ENCODE measurements at regions not wholly inside any gene's neighbourhood (a gene's known extent, or its start where the extent isn't known, plus 50 kb on each side); places are given as distances from the start of the nearest gene placed in this dataset.

DNA sequence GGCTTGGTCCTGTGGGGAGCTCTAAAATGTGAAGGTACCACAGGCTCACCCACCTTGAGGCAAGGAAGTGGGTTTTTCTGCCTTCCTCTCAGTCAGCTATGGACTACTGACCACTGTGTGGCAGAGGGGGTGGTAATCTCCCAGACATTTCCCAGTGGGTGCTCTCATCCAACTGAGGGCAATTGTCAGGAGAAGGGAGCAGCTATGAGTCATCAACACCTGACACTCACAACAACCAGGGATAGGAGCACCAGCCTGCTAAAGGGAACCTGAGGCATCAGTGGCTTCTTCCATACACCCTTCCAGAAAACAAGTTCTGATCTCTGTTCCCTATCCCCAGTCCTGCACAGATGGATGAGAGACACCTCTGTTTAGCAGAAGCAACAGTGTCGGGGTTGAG, 468.8 kb downstream of the BCOR start:
- Histone ChIP-seq H3K9ac (ENCODE audit: low read depth in 1 of 3, low read length in 3 of 3) (no peak overlapping the region), H3K27me3 (ENCODE audit: control insufficient read depth in 3 of 3, insufficient read depth in 3 of 3, low read length in 3 of 3) (no peaks in the 10 kb centered on the region), H3K36me3 (ENCODE audit: control insufficient read depth in 3 of 3, insufficient read depth in 3 of 3, low read length in 3 of 3) (no peaks in the 10 kb centered on the region), H3K27ac (ENCODE audit: low read depth, low read length) (no peak overlapping the region), H3K4me3 (ENCODE audit: low read length in 3 of 3) (no peak overlapping the region), H3K4me1 (ENCODE audit: control insufficient read depth in 3 of 3, insufficient read depth in 3 of 3, low read length in 3 of 3) (no peaks in the 10 kb centered on the region), H3K9me3 (ENCODE audit: control insufficient read depth in 3 of 3, low read length in 3 of 3) (peaks cover 0 to 2% (median 0%) of the 10 kb centered on the region in 3 donors)

- Histone ChIP-seq H3K4me3 (ENCODE audit: low read length in 3 of 3) (no peak overlapping the region), H3K27me3 (ENCODE audit: control insufficient read depth in 3 of 3, insufficient read depth in 3 of 3, low read length in 3 of 3) (no peaks in the 10 kb centered on the region), H3K36me3 (ENCODE audit: control insufficient read depth in 3 of 3, insufficient read depth in 3 of 3, low read length in 3 of 3) (no peaks in the 10 kb centered on the region), H3K9ac (ENCODE audit: low read depth in 1 of 3, low read length in 3 of 3) (no peak overlapping the region), H3K9me3 (ENCODE audit: control insufficient read depth in 3 of 3, low read length in 3 of 3) (no peaks in the 10 kb centered on the region), H3K4me1 (ENCODE audit: control insufficient read depth in 3 of 3, insufficient read depth in 3 of 3, low read length in 3 of 3) (no peaks in the 10 kb centered on the region), H3K27ac (ENCODE audit: low read depth, low read length) (no peak overlapping the region)
Observed at GRCh38 chrX:39630344-39630743, 467.4 kb downstream of the BCOR start.

GRCh38 chrX:39631276-39632229, 466.2 kb downstream of the BCOR start:
- Histone ChIP-seq H3K4me3 (ENCODE audit: low read length in 3 of 3) (no peak overlapping the region), H3K27ac (ENCODE audit: low read depth, low read length) (no peak overlapping the region), H3K36me3 (ENCODE audit: control insufficient read depth in 3 of 3, insufficient read depth in 3 of 3, low read length in 3 of 3) (no peaks in the 10 kb centered on the region), H3K9ac (ENCODE audit: low read depth in 1 of 3, low read length in 3 of 3) (no peak overlapping the region), H3K9me3 (ENCODE audit: control insufficient read depth in 3 of 3, low read length in 3 of 3) (no peaks in the 10 kb centered on the region), H3K27me3 (ENCODE audit: control insufficient read depth in 3 of 3, insufficient read depth in 3 of 3, low read length in 3 of 3) (no peaks in the 10 kb centered on the region), H3K4me1 (ENCODE audit: control insufficient read depth in 3 of 3, insufficient read depth in 3 of 3, low read length in 3 of 3) (no peaks in the 10 kb centered on the region)

- peaks cover 0 to 6% (median 0%) of the 10 kb centered on the region in 3 donors for H3K27me3 ChIP-seq (ENCODE audit: control insufficient read depth in 3 of 3, insufficient read depth in 3 of 3, low read length in 3 of 3)
- no peaks in the 10 kb centered on the region for H3K9me3 ChIP-seq (ENCODE audit: control insufficient read depth in 3 of 3, low read length in 3 of 3)
- no peaks in the 10 kb centered on the region for H3K36me3 ChIP-seq (ENCODE audit: control insufficient read depth in 3 of 3, insufficient read depth in 3 of 3, low read length in 3 of 3)
- no peaks in the 10 kb centered on the region for H3K4me1 ChIP-seq (ENCODE audit: control insufficient read depth in 3 of 3, insufficient read depth in 3 of 3, low read length in 3 of 3)
- no peak overlapping the region for H3K27ac ChIP-seq (ENCODE audit: low read depth, low read length)
- H3K4me3 ChIP-seq (ENCODE audit: low read length in 3 of 3), result no peak overlapping the region
- no peak overlapping the region for H3K9ac ChIP-seq (ENCODE audit: low read depth in 1 of 3, low read length in 3 of 3)
Observed at GRCh38 chrX:39633293-39633692, 464.5 kb downstream of the BCOR start.

- Histone ChIP-seq H3K9me3 (ENCODE audit: control insufficient read depth in 3 of 3, low read length in 3 of 3) (no peaks in the 10 kb centered on the region), H3K36me3 (ENCODE audit: control insufficient read depth in 3 of 3, insufficient read depth in 3 of 3, low read length in 3 of 3) (no peaks in the 10 kb centered on the region), H3K9ac (ENCODE audit: low read depth in 1 of 3, low read length in 3 of 3) (no peak overlapping the region), H3K4me3 (ENCODE audit: low read length in 3 of 3) (no peak overlapping the region), H3K27me3 (ENCODE audit: control insufficient read depth in 3 of 3, insufficient read depth in 3 of 3, low read length in 3 of 3) (peaks cover 0 to 6% (median 0%) of the 10 kb centered on the region in 3 donors), H3K4me1 (ENCODE audit: control insufficient read depth in 3 of 3, insufficient read depth in 3 of 3, low read length in 3 of 3) (no peaks in the 10 kb centered on the region), H3K27ac (ENCODE audit: low read depth, low read length) (no peak overlapping the region)
Observed at GRCh38 chrX:39636481-39636880, 461.3 kb downstream of the BCOR start.

- H3K27me3 ChIP-seq (ENCODE audit: control insufficient read depth in 3 of 3, insufficient read depth in 3 of 3, low read length in 3 of 3), result peaks cover 0 to 6% (median 0%) of the 10 kb centered on the region in 3 donors
- no peak overlapping the region for H3K9ac ChIP-seq (ENCODE audit: low read depth in 1 of 3, low read length in 3 of 3)
- H3K36me3 ChIP-seq (ENCODE audit: control insufficient read depth in 3 of 3, insufficient read depth in 3 of 3, low read length in 3 of 3), result no peaks in the 10 kb centered on the region
- H3K9me3 ChIP-seq (ENCODE audit: control insufficient read depth in 3 of 3, low read length in 3 of 3), result no peaks in the 10 kb centered on the region
- no peak overlapping the region for H3K4me3 ChIP-seq (ENCODE audit: low read length in 3 of 3)
- no peak overlapping the region for H3K27ac ChIP-seq (ENCODE audit: low read depth, low read length)
- H3K4me1 ChIP-seq (ENCODE audit: control insufficient read depth in 3 of 3, insufficient read depth in 3 of 3, low read length in 3 of 3), result no peaks in the 10 kb centered on the region
Observed at GRCh38 chrX:39638526-39638925, 459.2 kb downstream of the BCOR start.

DNA sequence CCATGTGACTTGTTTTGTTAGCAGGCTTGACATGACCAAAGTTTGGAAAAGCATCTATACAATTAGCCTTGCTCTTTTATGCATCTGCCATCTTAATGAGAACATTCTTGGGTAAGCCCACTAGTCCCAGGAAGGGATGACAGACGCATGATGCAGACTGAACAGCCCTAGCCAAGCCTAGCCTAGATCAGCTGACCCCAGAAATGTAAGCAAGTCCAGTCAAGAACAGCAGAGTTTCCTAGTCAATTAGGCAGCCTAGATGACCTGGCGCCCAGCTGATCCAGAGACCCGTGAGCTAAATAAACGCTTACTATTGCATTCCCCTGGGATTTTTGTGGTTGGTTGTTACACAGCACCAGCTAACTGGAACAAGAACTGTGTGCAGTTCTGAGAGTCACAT, 457.9 kb downstream of the BCOR start:
- Histone ChIP-seq H3K9ac (ENCODE audit: low read depth in 1 of 3, low read length in 3 of 3) (no peak overlapping the region), H3K9me3 (ENCODE audit: control insufficient read depth in 3 of 3, low read length in 3 of 3) (no peaks in the 10 kb centered on the region), H3K36me3 (ENCODE audit: control insufficient read depth in 3 of 3, insufficient read depth in 3 of 3, low read length in 3 of 3) (no peaks in the 10 kb centered on the region)

GRCh38 chrX:39640866-39641265, 456.9 kb downstream of the BCOR start:
- Histone ChIP-seq H3K9me3 (ENCODE audit: control insufficient read depth in 3 of 3, low read length in 3 of 3) (no peaks in the 10 kb centered on the region), H3K4me3 (ENCODE audit: low read length in 3 of 3) (no peak overlapping the region), H3K27me3 (ENCODE audit: control insufficient read depth in 3 of 3, insufficient read depth in 3 of 3, low read length in 3 of 3) (peaks cover 0 to 6% (median 0%) of the 10 kb centered on the region in 3 donors), H3K9ac (ENCODE audit: low read depth in 1 of 3, low read length in 3 of 3) (no peak overlapping the region), H3K36me3 (ENCODE audit: control insufficient read depth in 3 of 3, insufficient read depth in 3 of 3, low read length in 3 of 3) (no peaks in the 10 kb centered on the region), H3K4me1 (ENCODE audit: control insufficient read depth in 3 of 3, insufficient read depth in 3 of 3, low read length in 3 of 3) (no peaks in the 10 kb centered on the region), H3K27ac (ENCODE audit: low read depth, low read length) (no peak overlapping the region)

More for the DNA sequence above, 457.9 kb downstream of the BCOR start:
- H3K4me1 ChIP-seq (ENCODE audit: control insufficient read depth in 3 of 3, insufficient read depth in 3 of 3, low read length in 3 of 3), result no peaks in the 10 kb centered on the region
- peaks cover 0 to 6% (median 0%) of the 10 kb centered on the region in 3 donors for H3K27me3 ChIP-seq (ENCODE audit: control insufficient read depth in 3 of 3, insufficient read depth in 3 of 3, low read length in 3 of 3)
- H3K27ac ChIP-seq (ENCODE audit: low read depth, low read length), result no peak overlapping the region
- H3K4me3 ChIP-seq (ENCODE audit: low read length in 3 of 3), result no peak overlapping the region

GRCh38 chrX:39642071-39642470, 455.7 kb downstream of the BCOR start:
- no peaks in the 10 kb centered on the region for H3K4me1 ChIP-seq (ENCODE audit: control insufficient read depth in 3 of 3, insufficient read depth in 3 of 3, low read length in 3 of 3)
- H3K27ac ChIP-seq (ENCODE audit: low read depth, low read length), result no peak overlapping the region
- no peak overlapping the region for H3K9ac ChIP-seq (ENCODE audit: low read depth in 1 of 3, low read length in 3 of 3)
- H3K36me3 ChIP-seq (ENCODE audit: control insufficient read depth in 3 of 3, insufficient read depth in 3 of 3, low read length in 3 of 3), result no peaks in the 10 kb centered on the region
- H3K4me3 ChIP-seq (ENCODE audit: low read length in 3 of 3), result no peak overlapping the region
- H3K9me3 ChIP-seq (ENCODE audit: control insufficient read depth in 3 of 3, low read length in 3 of 3), result no peaks in the 10 kb centered on the region
- peaks cover 0 to 2% (median 0%) of the 10 kb centered on the region in 3 donors for H3K27me3 ChIP-seq (ENCODE audit: control insufficient read depth in 3 of 3, insufficient read depth in 3 of 3, low read length in 3 of 3)

GRCh38 chrX:39643550-39643949, 454.2 kb downstream of the BCOR start:
- Histone ChIP-seq H3K9me3 (ENCODE audit: control insufficient read depth in 3 of 3, low read length in 3 of 3) (no peaks in the 10 kb centered on the region), H3K36me3 (ENCODE audit: control insufficient read depth in 3 of 3, insufficient read depth in 3 of 3, low read length in 3 of 3) (no peaks in the 10 kb centered on the region), H3K4me1 (ENCODE audit: control insufficient read depth in 3 of 3, insufficient read depth in 3 of 3, low read length in 3 of 3) (no peaks in the 10 kb centered on the region), H3K4me3 (ENCODE audit: low read length in 3 of 3) (no peak overlapping the region), H3K27ac (ENCODE audit: low read depth, low read length) (no peak overlapping the region), H3K9ac (ENCODE audit: low read depth in 1 of 3, low read length in 3 of 3) (no peak overlapping the region), H3K27me3 (ENCODE audit: control insufficient read depth in 3 of 3, insufficient read depth in 3 of 3, low read length in 3 of 3) (no peaks in the 10 kb centered on the region)

All from skeletal muscle tissue (tissue), 3 donors.